ENCODE measurements at regions not wholly inside any gene's neighbourhood (a gene's known extent, or its start where the extent isn't known, plus 50 kb on each side); places are given as distances from the start of the nearest gene placed in this dataset.

GRCh38 chr21:35601211-35601610 is 459.1 kb downstream of the SETD4 start:
- TF ChIP-seq CTCF (IDR thresholded peaks at IDR 0.05) = no peak
- no peak for TF ChIP-seq POLR2A (IDR thresholded peaks at IDR 0.05)
- ATAC-seq (no peak), DNase-seq (no peak)
- WGBS, 4 donors = 46 to 52% (median 48%) methylated on average over 4 of the region's 4 CpGs
- Histone ChIP-seq H3K27me3 (peaks cover 0 to 11% (median 0%) of the 10 kb centered on the region in 9 donors), H3K4me1 (no peaks in the 10 kb centered on the region), H3K27ac (no peak overlapping the region), H3K9me3 (no peaks in the 10 kb centered on the region), H3K36me3 (no peaks in the 10 kb centered on the region), H3K4me3 (no peak overlapping the region)
- intact Hi-C loops (cut with DNase I) = no loop called here

DNA sequence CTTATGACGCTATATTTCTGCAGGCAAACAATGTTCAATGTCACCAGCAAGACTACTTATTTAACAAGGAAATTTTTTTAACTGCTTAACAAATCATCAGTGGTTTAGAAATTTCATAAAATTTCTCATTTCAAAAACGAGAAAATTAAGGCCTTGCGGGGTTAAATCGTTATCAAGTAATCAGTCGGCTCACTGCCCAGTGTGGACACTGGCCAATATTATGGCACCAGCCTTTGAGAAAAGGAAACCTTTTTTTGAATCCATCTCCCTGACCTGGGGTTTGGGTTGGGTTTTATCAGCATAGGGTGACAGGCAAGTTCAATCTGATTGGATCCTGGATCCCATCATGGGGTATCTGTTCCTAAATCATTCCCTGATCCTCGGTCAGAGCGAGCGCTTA is 461.2 kb downstream of the SETD4 start:
- ATAC-seq (no peak), DNase-seq (no peak)
- intact Hi-C loops (cut with DNase I) = no loop called here
- Histone ChIP-seq H3K27ac (no peak overlapping the region), H3K9me3 (peaks cover 0 to 4% (median 0%) of the 10 kb centered on the region in 12 donors), H3K36me3 (no peaks in the 10 kb centered on the region), H3K4me3 (no peak overlapping the region), H3K4me1 (no peaks in the 10 kb centered on the region), H3K27me3 (peaks cover 0 to 6% (median 0%) of the 10 kb centered on the region in 9 donors)
- no peak for TF ChIP-seq CTCF (IDR thresholded peaks at IDR 0.05)
- WGBS, 4 donors = 66 to 77% (median 73%) methylated on average over 8 of the region's 8 CpGs

GRCh38 chr21:35597750-35598339 is 462.5 kb downstream of the SETD4 start:
- H3K27me3 ChIP-seq = peaks cover 0 to 6% (median 0%) of the 10 kb centered on the region in 9 donors
- H3K9me3 ChIP-seq = peaks cover 0 to 4% (median 0%) of the 10 kb centered on the region in 12 donors
- no peak for DNase-seq
- H3K27ac ChIP-seq = no peak overlapping the region
- WGBS, 4 donors = 82 to 90% (median 86%) methylated on average over 7 of the region's 7 CpGs
- TF ChIP-seq POLR2A (IDR thresholded peaks at IDR 0.05) = no peak
- TF ChIP-seq CTCF (IDR thresholded peaks at IDR 0.05) = no peak
- no peaks in the 10 kb centered on the region for H3K4me1 ChIP-seq
- intact Hi-C loops (cut with DNase I) = no loop called here
- ATAC-seq = no peak
- no peaks in the 10 kb centered on the region for H3K36me3 ChIP-seq
- H3K4me3 ChIP-seq = no peak overlapping the region

- ATAC-seq = no peak
- Histone ChIP-seq H3K36me3 (no peaks in the 10 kb centered on the region), H3K9me3 (peaks cover 0 to 4% (median 0%) of the 10 kb centered on the region in 12 donors), H3K4me3 (no peak overlapping the region), H3K4me1 (no peaks in the 10 kb centered on the region), H3K27ac (no peak overlapping the region), H3K27me3 (peaks cover 0 to 8% (median 0%) of the 10 kb centered on the region in 9 donors)
- 92 to 97% (median 94%) methylated on average over 5 of the region's 5 CpGs for WGBS, 4 donors
- TF ChIP-seq POLR2A (IDR thresholded peaks at IDR 0.05) (no peak), CTCF (IDR thresholded peaks at IDR 0.05) (no peak)
- no peak for DNase-seq
- intact Hi-C loops (cut with DNase I) = no loop called here
These were observed 465.4 kb downstream of the SETD4 start for GRCh38 chr21:35594905-35595304.

Measured in heart left ventricle (tissue), 16 donors.